ENCODE measurements at regions not wholly inside any gene's neighbourhood (a gene's known extent, or its start where the extent isn't known, plus 50 kb on each side); places are given as distances from the start of the nearest gene placed in this dataset.

DNA sequence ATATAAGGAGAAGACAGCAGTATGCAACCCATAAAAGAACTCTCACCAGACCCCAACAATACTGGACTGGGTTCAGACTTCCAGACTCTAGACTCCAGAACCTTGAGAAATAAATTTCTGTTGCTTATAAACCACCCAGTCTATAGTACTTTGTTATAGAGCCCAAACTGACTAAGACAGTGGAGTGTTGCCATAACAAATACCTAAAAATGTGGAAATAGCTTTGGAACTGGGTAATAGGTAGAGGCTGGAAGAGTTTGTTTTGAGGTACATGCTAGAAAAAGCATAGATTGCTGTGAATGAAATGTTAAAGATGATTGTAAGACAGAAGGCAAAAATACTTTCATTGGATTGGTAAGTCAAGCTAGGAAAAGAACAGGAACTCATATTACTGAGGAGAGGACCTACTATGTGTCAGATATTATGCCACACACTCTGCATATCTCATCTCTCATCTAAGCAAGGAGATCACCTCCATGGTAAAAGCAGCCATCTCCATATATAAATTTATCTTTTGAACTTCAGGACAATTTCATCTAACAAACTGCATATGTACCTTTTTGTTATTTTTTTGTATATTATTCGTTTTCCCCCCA lies 67.4 kb upstream of the FNDC3B start:
- no peak overlapping the region for H3K4me3 Mint-ChIP-seq
- TF ChIP-seq EZH2phosphoT487 (IDR thresholded peaks at IDR 0.05): no peak
- H3K9me3 Mint-ChIP-seq: peaks cover 4% of the 10 kb centered on the region
- H3K4me1 Mint-ChIP-seq: peaks cover 17% of the 10 kb centered on the region
- H3K36me3 Mint-ChIP-seq: no peaks in the 10 kb centered on the region
- Histone ChIP-seq H3K9me3 (ENCODE audit: low read depth) (no peaks in the 10 kb centered on the region), H4K20me1 (ENCODE audit: low read depth) (no peaks in the 10 kb centered on the region), H3K79me2 (ENCODE audit: low read depth) (no peaks in the 10 kb centered on the region), H2AFZ (replicated peaks) (no peak overlapping the region), H3K36me3 (no peaks in the 10 kb centered on the region), H3K27me3 (no peaks in the 10 kb centered on the region), H3K4me2 (no peak overlapping the region), H3K4me1 (no peaks in the 10 kb centered on the region), H3K9ac (no peak overlapping the region), H3F3A (ENCODE audit: low read depth) (no peaks in the 10 kb centered on the region), H3K4me3 (no peak overlapping the region), H3K27ac (no peak overlapping the region)
- no peaks in the 10 kb centered on the region for H3K27me3 Mint-ChIP-seq (ENCODE audit: insufficient read depth, low read depth)
- DNase-seq (ENCODE audit: low spot score): no peak
- H3K27ac Mint-ChIP-seq: no peak overlapping the region

DNA sequence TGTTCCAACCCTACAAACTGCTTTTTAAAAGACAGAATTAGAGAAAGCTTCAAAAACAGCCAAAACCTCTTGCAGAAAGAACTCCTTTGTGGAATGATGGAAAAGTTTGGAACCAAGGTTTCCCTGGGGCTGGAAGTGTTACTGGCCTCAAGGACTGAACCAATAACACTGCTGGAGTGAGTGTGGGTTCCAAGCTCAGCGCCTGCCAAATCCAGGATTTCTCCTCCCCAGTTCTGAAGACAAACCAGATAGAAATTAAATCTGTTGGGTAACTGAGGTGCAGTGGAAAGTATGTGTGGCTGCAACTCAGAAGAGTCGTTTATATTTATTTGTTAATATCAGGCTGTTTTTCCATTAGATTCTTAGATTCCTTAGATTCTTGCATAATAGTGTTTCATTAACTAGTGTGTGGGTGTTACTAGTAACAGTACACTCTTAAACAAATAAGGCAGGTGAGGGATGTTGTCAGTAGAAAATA lies 66.5 kb upstream of the FNDC3B start:
- no peak for DNase-seq (ENCODE audit: low spot score)
- peaks cover 9% of the 10 kb centered on the region for H3K4me1 Mint-ChIP-seq
- peaks cover 4% of the 10 kb centered on the region for H3K9me3 Mint-ChIP-seq
- H3K27ac Mint-ChIP-seq: no peak overlapping the region
- H4K20me1 ChIP-seq (ENCODE audit: low read depth): no peaks in the 10 kb centered on the region
- H3K9ac ChIP-seq: no peak overlapping the region
- no peak overlapping the region for H3K4me3 ChIP-seq
- H3K9me3 ChIP-seq (ENCODE audit: low read depth): no peaks in the 10 kb centered on the region
- no peaks in the 10 kb centered on the region for H3K27me3 ChIP-seq
- no peaks in the 10 kb centered on the region for H3K4me1 ChIP-seq
- no peak overlapping the region for H3K4me2 ChIP-seq
- no peaks in the 10 kb centered on the region for H3K36me3 ChIP-seq
- no peak overlapping the region for H2AFZ ChIP-seq (replicated peaks)
- no peak for TF ChIP-seq EZH2phosphoT487 (IDR thresholded peaks at IDR 0.05)
- no peak for TF ChIP-seq EZH2 (IDR thresholded peaks at IDR 0.05)
- no peak for TF ChIP-seq CTCF (IDR thresholded peaks at IDR 0.05)
- no peaks in the 10 kb centered on the region for H3K27me3 Mint-ChIP-seq (ENCODE audit: insufficient read depth, low read depth)
- no peak overlapping the region for H3K4me3 Mint-ChIP-seq
- no peak overlapping the region for H3K27ac ChIP-seq
- no peaks in the 10 kb centered on the region for H3K36me3 Mint-ChIP-seq
- H3K79me2 ChIP-seq (ENCODE audit: low read depth): no peaks in the 10 kb centered on the region
- H3F3A ChIP-seq (ENCODE audit: low read depth): no peaks in the 10 kb centered on the region

DNA sequence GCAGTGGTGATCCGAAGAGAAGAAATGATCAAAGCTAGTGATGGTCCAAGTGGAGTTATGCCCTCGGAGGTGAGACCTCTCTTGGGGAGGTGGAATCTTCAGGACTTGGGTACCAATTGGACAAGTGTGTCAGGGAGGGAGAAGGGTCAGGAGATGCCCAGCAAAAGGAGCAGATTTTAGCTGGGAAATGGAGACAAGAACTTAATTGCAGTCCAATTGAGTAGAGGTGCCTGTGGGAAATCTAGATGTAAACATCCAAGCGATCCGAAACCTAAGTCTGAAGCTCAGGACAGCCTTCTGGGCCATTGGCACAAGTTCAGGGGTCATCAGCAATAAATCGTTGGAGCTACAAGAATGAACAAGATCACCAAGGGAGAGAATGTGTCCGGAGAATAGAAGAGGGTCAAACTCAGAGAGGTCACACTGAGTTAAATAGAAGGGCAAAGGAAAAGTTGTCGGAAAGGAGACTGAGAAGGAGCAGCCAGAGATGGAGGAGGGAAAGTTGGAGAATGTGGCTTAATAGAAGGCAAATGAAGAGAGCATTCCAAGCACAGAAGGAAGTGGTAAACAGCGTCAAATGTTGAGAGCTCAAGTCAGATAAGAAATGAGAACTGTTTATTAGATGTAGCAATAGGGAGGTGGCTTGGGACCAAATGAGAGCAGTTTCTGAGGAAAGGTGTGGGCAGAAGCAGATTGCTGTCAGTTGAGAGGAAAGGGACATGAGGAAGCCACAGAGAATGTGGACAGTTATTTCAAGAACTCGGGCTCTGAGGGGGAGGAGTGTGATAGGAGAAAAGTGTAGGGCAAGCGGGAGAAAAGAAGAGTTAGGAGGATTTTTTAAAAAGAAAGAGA lies 64.2 kb upstream of the FNDC3B start:
- H3K4me2 ChIP-seq: no peak overlapping the region

More for the DNA sequence above, 64.2 kb upstream of the FNDC3B start:
- TF ChIP-seq EZH2 (IDR thresholded peaks at IDR 0.05) (no peak), EZH2phosphoT487 (IDR thresholded peaks at IDR 0.05) (no peak), CTCF (IDR thresholded peaks at IDR 0.05) (no peak)
- Histone ChIP-seq H3K9ac (no peak overlapping the region), H3K27me3 (no peaks in the 10 kb centered on the region), H3F3A (ENCODE audit: low read depth) (no peaks in the 10 kb centered on the region), H4K20me1 (ENCODE audit: low read depth) (no peaks in the 10 kb centered on the region), H3K27ac (no peak overlapping the region), H2AFZ (replicated peaks) (no peak overlapping the region), H3K4me1 (no peaks in the 10 kb centered on the region), H3K4me3 (no peak overlapping the region), H3K36me3 (no peaks in the 10 kb centered on the region), H3K79me2 (ENCODE audit: low read depth) (no peaks in the 10 kb centered on the region), H3K9me3 (ENCODE audit: low read depth) (no peaks in the 10 kb centered on the region)
- no peak for DNase-seq (ENCODE audit: low spot score)
- Mint-ChIP-seq H3K9me3 (no peaks in the 10 kb centered on the region), H3K27ac (no peak overlapping the region), H3K36me3 (no peaks in the 10 kb centered on the region), H3K4me3 (no peak overlapping the region), H3K4me1 (peaks cover 3% of the 10 kb centered on the region), H3K27me3 (ENCODE audit: insufficient read depth, low read depth) (no peaks in the 10 kb centered on the region)
